ENCODE measurements at regions not wholly inside any gene's neighbourhood (a gene's known extent, or its start where the extent isn't known, plus 50 kb on each side); places are given as distances from the start of the nearest gene placed in this dataset.
"Not testable (repeated sequence)": the region's sequence is repeated elsewhere in the genome, so short reads cannot be mapped to it uniquely, and the experiment has no call there.

- peak; percentile 67 for DNase-seq
Measured at GRCh38 chr4:187606581-187606980, 389.0 kb upstream of the ZFP42 start.

- peak; percentile 82 for DNase-seq
Measured at GRCh38 chr4:187608001-187608421, 387.6 kb upstream of the ZFP42 start.

- no peak for DNase-seq
Measured at GRCh38 chr4:187612301-187612700, 383.3 kb upstream of the ZFP42 start.

- DNase-seq, result no peak
Measured at GRCh38 chr4:187613089-187613839, 382.3 kb upstream of the ZFP42 start.

- DNase-seq, result no peak
Measured at GRCh38 chr4:187615972-187616371, 379.6 kb upstream of the ZFP42 start.

GRCh38 chr4:187617113-187617512 lies 378.5 kb upstream of the ZFP42 start:
- peak; percentile 49 for DNase-seq

- peak; percentile 82 for DNase-seq
Measured at GRCh38 chr4:187618701-187619281, 376.8 kb upstream of the ZFP42 start.

- no peak for DNase-seq
Measured at GRCh38 chr4:187619319-187619718, 376.3 kb upstream of the ZFP42 start.

GRCh38 chr4:187632260-187632995 lies 363.1 kb upstream of the ZFP42 start:
- DNase-seq, result no peak

GRCh38 chr4:187633245-187633644 lies 362.3 kb upstream of the ZFP42 start:
- DNase-seq, result no peak

- DNase-seq, result peak; percentile 78
Measured at GRCh38 chr4:187656959-187657358, 338.6 kb upstream of the ZFP42 start.

- DNase-seq, result peak; percentile 29
Measured at GRCh38 chr4:187663076-187663475, 332.5 kb upstream of the ZFP42 start.

GRCh38 chr4:187664011-187664410 lies 331.6 kb upstream of the ZFP42 start:
- no peak for DNase-seq

GRCh38 chr4:187665086-187665485 lies 330.5 kb upstream of the ZFP42 start:
- DNase-seq, result no peak

GRCh38 chr4:187666034-187666433 lies 329.5 kb upstream of the ZFP42 start:
- DNase-seq, result peak; percentile 36

- peak; percentile 39 for DNase-seq
Measured at GRCh38 chr4:187666697-187667494, 328.7 kb upstream of the ZFP42 start.

- peak; percentile 64 for DNase-seq
Measured at GRCh38 chr4:187668526-187669082, 327.0 kb upstream of the ZFP42 start.

- DNase-seq, result not testable (repeated sequence)
Measured at GRCh38 chr4:187671521-187671920, 324.1 kb upstream of the ZFP42 start.

GRCh38 chr4:187671958-187672357 lies 323.6 kb upstream of the ZFP42 start:
- DNase-seq, result not testable (repeated sequence)

- peak; percentile 15 for DNase-seq
Measured at GRCh38 chr4:187672526-187672925, 323.0 kb upstream of the ZFP42 start.

- no peak for DNase-seq
Measured at GRCh38 chr4:187679450-187679849, 316.1 kb upstream of the ZFP42 start.

GRCh38 chr4:187685247-187685646 lies 310.3 kb upstream of the ZFP42 start:
- no peak for DNase-seq

Measured in fibroblast of skin of abdomen (primary cell).